Spleen (tissue), 11 donors: ENCODE measurements at regions not wholly inside any gene's neighbourhood (a gene's known extent, or its start where the extent isn't known, plus 50 kb on each side); places are given as distances from the start of the nearest gene placed in this dataset.
"Not testable (repeated sequence)": the region's sequence is repeated elsewhere in the genome, so short reads cannot be mapped to it uniquely, and the experiment has no call there.

Source experiments
- DNase-seq: peaks from one replicate; pipeline ENCODE4 v3.0.0-alpha.2; 2020
- H3K27ac ChIP-seq, 8 donors: fragments of 200-600 bp; sonication (generic) in 7 of 8; 1 replicate in 4 of 8; 2 replicates in 4 of 8; pipeline versions ENCODE4 v1.5.0 to v1.8.0; 2016 to 2021; ENCODE audit warnings: inconsistent platforms in 4 of 8, mild to moderate bottlenecking in 4 of 8, moderate library complexity in 1 of 8
- H3K27me3 ChIP-seq, 7 donors: fragments of 200-600 bp; sonication (generic) in 6 of 7; replicated peaks in 1 of 7; 1 replicate in 4 of 7; 2 replicates in 3 of 7; pipeline versions ENCODE4 v1.5.0 to v1.8.0; 2016 to 2021; ENCODE audit warnings: inconsistent platforms in 3 of 7, mild to moderate bottlenecking in 1 of 7
- H3K36me3 ChIP-seq, 6 donors: fragments of 200-600 bp; sonication (generic) in 5 of 6; 1 replicate in 4 of 6; 2 replicates in 2 of 6; pipeline versions ENCODE4 v1.5.0 to v1.8.0; 2016 to 2021; ENCODE audit warnings: inconsistent platforms in 2 of 6
- H3K4me1 ChIP-seq, 6 donors: fragments of 200-600 bp; sonication (generic) in 5 of 6; 1 replicate in 3 of 6; 2 replicates in 3 of 6; pipeline versions ENCODE4 v1.5.0 to v1.8.0; 2016 to 2021; ENCODE audit warnings: inconsistent platforms in 3 of 6
- H3K4me3 ChIP-seq, 8 donors: fragments of 200-600 bp; sonication (generic) in 7 of 8; 1 replicate in 4 of 8; 2 replicates in 4 of 8; pipeline versions ENCODE4 v1.5.0 to v1.8.0; 2016 to 2021; ENCODE audit warnings: inconsistent platforms in 4 of 8, mild to moderate bottlenecking in 4 of 8, moderate library complexity in 2 of 8
- H3K9me3 ChIP-seq, 8 donors: fragments of 200-600 bp; sonication (generic) in 7 of 8; 1 replicate in 4 of 8; 2 replicates in 4 of 8; pipeline versions ENCODE4 v1.5.0 to v1.8.0; 2016 to 2021; ENCODE audit warnings: inconsistent platforms in 4 of 8
- POLR2A ChIP-seq, 3 donors: fragments of 450-650 bp; IDR thresholded peaks; one replicate each; pipeline ENCODE4 v1.5.1; 2017; ENCODE audit warnings: antibody characterized with exemption in 3 of 3, mild to moderate bottlenecking in 1 of 3
- POLR2AphosphoS5 ChIP-seq, 3 donors: sonication (generic); formaldehyde crosslinking; IDR thresholded peaks; one replicate each; pipeline ENCODE4 v1.5.1; 2017; ENCODE audit warnings: antibody characterized with exemption in 3 of 3
- WGBS, 5 donors: extraction: QIAGEN DNeasy Blood & Tissue Kit in 3 of 5; methylation state at CpG; one replicate each; pipeline versions ENCODE4 v1.1.5 to v1.1.7; 2013 to 2018; 5-methylcytosine and 5-hydroxymethylcytosine counted together
- intact Hi-C: fragments of 100-400 bp; cut with DNase I; formaldehyde crosslinking; loops from one replicate; pipeline ENCODE4 v1.15.0; 2023; ENCODE audit warnings: low total_unique reads
- TF ChIP-seq, protein P1 (sequence below), 11 experiments: fragments of 200-600 bp in 7 of 11; fragments of 450-650 bp in 4 of 11; sonication (generic) in 4 of 11; IDR thresholded peaks in 8 of 11; conservative IDR thresholded peaks in 3 of 11; 1 replicate in 7 of 11; 2 replicates in 4 of 11; pipeline versions ENCODE4 v1.4.0 to v1.8.0; 2016 to 2021; ENCODE audit warnings: antibody characterized with exemption in 11 of 11, inconsistent platforms in 4 of 11, mild to moderate bottlenecking in 1 of 11
- donor health status: healthy with polysubstance abuse.
- donor health status: DM: no; HTN: no; CAD: no; lungs with moderate emphysema.
- donor health status: DM: no; HTN: no; CAD: no.
- donor health status: Bipolar disorder and iron deficiency.
- donor health status: healthy.
- donor health status: DM: no; HTN: no; CAD: no.
- donor health status: DM: yes; HTN: yes; CAD: no.

DNA sequence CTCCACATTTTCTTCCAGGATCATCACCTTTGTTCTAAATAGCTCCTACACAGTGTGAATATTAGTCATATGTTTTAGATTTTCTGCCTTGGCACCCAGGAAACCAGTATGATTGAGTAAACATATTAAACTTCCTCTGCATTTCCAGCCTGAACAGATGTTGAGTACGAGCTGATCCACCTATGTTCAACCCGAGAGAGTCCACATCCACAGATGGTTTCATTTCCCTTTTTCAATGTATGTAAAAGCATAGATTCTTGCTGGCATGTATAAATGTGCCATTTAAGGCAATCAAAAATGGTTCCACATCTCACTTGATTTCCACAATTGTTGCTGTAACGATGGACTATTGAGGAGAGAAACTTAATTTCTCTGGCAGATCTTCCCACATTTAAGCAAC lies 74.2 kb downstream of the ZNF716 start:
- intact Hi-C loops = not testable (repeated sequence)
- WGBS, 5 donors = 46 to 63% (median 59%) methylated on average over 3 of the region's 3 CpGs

GRCh38 chr7:57529931-57530330 lies 80.0 kb downstream of the ZNF716 start:
- Histone ChIP-seq H3K9me3 (peaks cover 0 to 65% (median 43%) of the 10 kb centered on the region in 8 donors), H3K27me3 (no peaks in the 10 kb centered on the region), H3K4me3 (no peak overlapping the region), H3K4me1 (no peaks in the 10 kb centered on the region), H3K36me3 (no peaks in the 10 kb centered on the region), H3K27ac (no peak overlapping the region)
- 67 to 83% (median 73%) methylated on average over 2 of the region's 2 CpGs for WGBS, 5 donors
- intact Hi-C loops = no loop called here
- DNase-seq = no peak
- TF ChIP-seq, protein P1, sequence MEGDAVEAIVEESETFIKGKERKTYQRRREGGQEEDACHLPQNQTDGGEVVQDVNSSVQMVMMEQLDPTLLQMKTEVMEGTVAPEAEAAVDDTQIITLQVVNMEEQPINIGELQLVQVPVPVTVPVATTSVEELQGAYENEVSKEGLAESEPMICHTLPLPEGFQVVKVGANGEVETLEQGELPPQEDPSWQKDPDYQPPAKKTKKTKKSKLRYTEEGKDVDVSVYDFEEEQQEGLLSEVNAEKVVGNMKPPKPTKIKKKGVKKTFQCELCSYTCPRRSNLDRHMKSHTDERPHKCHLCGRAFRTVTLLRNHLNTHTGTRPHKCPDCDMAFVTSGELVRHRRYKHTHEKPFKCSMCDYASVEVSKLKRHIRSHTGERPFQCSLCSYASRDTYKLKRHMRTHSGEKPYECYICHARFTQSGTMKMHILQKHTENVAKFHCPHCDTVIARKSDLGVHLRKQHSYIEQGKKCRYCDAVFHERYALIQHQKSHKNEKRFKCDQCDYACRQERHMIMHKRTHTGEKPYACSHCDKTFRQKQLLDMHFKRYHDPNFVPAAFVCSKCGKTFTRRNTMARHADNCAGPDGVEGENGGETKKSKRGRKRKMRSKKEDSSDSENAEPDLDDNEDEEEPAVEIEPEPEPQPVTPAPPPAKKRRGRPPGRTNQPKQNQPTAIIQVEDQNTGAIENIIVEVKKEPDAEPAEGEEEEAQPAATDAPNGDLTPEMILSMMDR (IDR thresholded peaks at IDR 0.05 in 8 of 11, conservative IDR thresholded peaks at IDR 0.05 in 3 of 11) = no peak
- TF ChIP-seq POLR2A (IDR thresholded peaks at IDR 0.05) (no peak), POLR2AphosphoS5 (IDR thresholded peaks at IDR 0.05) (no peak)

More for the DNA sequence above, 74.2 kb downstream of the ZNF716 start:
- H3K27me3 ChIP-seq, H3K27ac ChIP-seq, DNase-seq, H3K36me3 ChIP-seq, H3K4me1 ChIP-seq, H3K4me3 ChIP-seq: not testable (repeated sequence)
- H3K9me3 ChIP-seq = peaks cover 0 to 54% (median 35%) of the 10 kb centered on the region in 8 donors

DNA sequence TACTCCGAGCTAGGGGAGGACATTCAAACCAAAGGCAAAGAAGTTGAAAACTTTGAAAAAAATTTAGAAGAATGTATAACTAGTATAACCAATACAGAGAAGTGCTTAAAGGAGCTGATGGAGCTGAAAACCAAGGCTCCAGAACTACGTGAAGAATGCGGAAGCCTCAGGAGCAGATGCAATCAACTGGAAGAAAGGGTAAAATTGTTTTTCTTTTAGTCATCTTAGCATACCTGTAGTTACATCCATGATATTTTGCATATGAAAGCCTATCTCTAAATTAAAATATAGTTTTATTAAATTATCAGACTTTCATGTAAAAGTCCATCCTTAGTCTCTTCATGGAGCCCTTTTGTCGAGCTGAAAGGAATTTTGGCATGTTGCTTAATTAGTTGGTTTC lies 90.7 kb downstream of the ZNF716 start:
- intact Hi-C loops, H3K4me1 ChIP-seq, H3K4me3 ChIP-seq, H3K36me3 ChIP-seq, H3K27ac ChIP-seq, DNase-seq, H3K27me3 ChIP-seq: not testable (repeated sequence)
- H3K9me3 ChIP-seq = peaks cover 0 to 61% (median 28%) of the 10 kb centered on the region in 8 donors
- 76 to 86% (median 81%) methylated on average over 4 of the region's 4 CpGs for WGBS, 5 donors

DNA sequence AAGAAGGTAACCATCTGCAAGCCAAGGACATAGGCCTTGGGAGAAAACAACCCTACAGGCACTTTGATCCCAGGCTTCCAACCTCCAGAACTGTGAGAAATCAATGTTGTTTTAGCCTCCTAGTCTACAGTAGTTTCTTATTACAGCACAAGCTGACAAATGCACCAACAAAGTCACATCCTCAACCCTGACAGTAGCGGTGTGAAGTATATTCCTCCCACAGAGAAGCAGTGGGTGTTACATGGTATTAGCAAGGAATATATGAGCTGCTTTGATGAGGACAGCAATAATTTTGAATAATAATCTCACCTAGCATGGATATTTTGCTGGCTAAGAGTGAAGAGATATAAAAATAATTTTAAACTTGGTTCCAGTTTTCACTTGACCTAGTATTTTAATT lies 92.4 kb downstream of the ZNF716 start:
- DNase-seq, H3K27ac ChIP-seq, H3K4me3 ChIP-seq, intact Hi-C loops, H3K36me3 ChIP-seq, H3K4me1 ChIP-seq, H3K27me3 ChIP-seq: not testable (repeated sequence)
- H3K9me3 ChIP-seq = peaks cover 0 to 56% (median 27%) of the 10 kb centered on the region in 8 donors
- WGBS, 5 donors = 84 to 100% (median 95%) methylated on average over 1 of the region's 1 CpG

DNA sequence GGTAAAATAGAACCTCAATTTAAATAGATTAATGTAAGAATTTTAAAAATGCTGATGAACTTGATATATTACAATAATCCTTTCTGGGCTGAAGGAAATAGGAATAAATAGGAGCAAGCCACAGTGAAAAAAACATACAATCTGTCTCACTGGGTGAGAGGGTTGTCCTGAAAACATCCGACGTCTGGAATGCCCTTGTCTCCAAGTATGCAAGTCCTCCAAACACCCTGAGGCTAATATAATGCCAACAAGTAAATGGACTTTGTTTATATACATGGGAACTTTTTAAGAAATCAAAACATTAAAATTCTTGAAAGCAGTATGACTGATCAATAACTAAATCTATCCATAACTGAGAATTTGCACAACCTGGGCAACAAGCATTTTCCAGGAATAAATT lies 97.4 kb downstream of the ZNF716 start:
- H3K4me1 ChIP-seq, H3K27ac ChIP-seq, H3K36me3 ChIP-seq, H3K4me3 ChIP-seq, DNase-seq, H3K27me3 ChIP-seq, intact Hi-C loops: not testable (repeated sequence)
- 78 to 90% (median 83%) methylated on average over 2 of the region's 2 CpGs for WGBS, 5 donors
- H3K9me3 ChIP-seq = peaks cover 0 to 60% (median 18%) of the 10 kb centered on the region in 8 donors

- H3K4me1 ChIP-seq, H3K36me3 ChIP-seq, H3K27me3 ChIP-seq, H3K27ac ChIP-seq, H3K4me3 ChIP-seq, DNase-seq, intact Hi-C loops: not testable (repeated sequence)
- WGBS, 5 donors = 63 to 80% (median 67%) methylated on average over 2 of the region's 2 CpGs
- H3K9me3 ChIP-seq = peaks cover 0 to 43% (median 9%) of the 10 kb centered on the region in 8 donors
Measured at GRCh38 chr7:57549961-57550360, 100.0 kb downstream of the ZNF716 start.

- H3K9me3 ChIP-seq = peaks cover 0 to 36% (median 25%) of the 10 kb centered on the region in 8 donors
- H3K27ac ChIP-seq, H3K4me3 ChIP-seq, H3K4me1 ChIP-seq, DNase-seq, intact Hi-C loops, H3K36me3 ChIP-seq, H3K27me3 ChIP-seq: not testable (repeated sequence)
- WGBS, 5 donors = 90 to 95% (median 93%) methylated on average over 2 of the region's 2 CpGs
Measured at GRCh38 chr7:57555687-57556086, 105.7 kb downstream of the ZNF716 start.
